DMS 273 (cell line): ENCODE measurements at regions not wholly inside any gene's neighbourhood (a gene's known extent, or its start where the extent isn't known, plus 50 kb on each side); places are given as distances from the start of the nearest gene placed in this dataset.
"Not testable (repeated sequence)": the region's sequence is repeated elsewhere in the genome, so short reads cannot be mapped to it uniquely, and the experiment has no call there.

Source experiments
- DNase-seq: peaks from one replicate; lab custom pipeline; 2025; ENCODE audit not compliant: unreplicated experiment; lab: John Stamatoyannopoulos, UW

GRCh38 chr9:124084087-124084486, 72.5 kb downstream of the LHX2 start:
- no peak for DNase-seq

DNA sequence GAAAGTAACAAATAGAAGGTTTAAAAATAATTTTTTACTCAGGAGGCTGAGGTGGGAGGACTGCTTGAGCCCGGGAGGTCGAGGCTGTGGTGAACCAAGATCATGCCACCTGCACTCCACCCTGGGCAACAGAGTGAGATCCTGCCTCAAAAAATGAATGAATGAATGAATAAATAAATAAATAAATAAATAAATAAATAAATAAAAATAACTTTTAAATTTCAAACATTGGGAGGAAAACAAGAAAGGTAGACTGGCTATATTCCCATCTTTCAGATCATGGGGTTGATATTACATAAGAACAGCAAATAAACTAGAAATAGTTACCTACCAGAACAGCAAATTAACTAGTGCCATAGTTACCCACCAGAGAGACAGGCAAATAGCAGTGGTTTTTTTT, 75.7 kb downstream of the LHX2 start:
- DNase-seq: no peak

- peak; percentile 86 for DNase-seq
Observed at GRCh38 chr9:124088476-124088837, 76.9 kb downstream of the LHX2 start.

- DNase-seq: peak; percentile 58
Observed at GRCh38 chr9:124089631-124090488, 78.3 kb downstream of the LHX2 start.

DNA sequence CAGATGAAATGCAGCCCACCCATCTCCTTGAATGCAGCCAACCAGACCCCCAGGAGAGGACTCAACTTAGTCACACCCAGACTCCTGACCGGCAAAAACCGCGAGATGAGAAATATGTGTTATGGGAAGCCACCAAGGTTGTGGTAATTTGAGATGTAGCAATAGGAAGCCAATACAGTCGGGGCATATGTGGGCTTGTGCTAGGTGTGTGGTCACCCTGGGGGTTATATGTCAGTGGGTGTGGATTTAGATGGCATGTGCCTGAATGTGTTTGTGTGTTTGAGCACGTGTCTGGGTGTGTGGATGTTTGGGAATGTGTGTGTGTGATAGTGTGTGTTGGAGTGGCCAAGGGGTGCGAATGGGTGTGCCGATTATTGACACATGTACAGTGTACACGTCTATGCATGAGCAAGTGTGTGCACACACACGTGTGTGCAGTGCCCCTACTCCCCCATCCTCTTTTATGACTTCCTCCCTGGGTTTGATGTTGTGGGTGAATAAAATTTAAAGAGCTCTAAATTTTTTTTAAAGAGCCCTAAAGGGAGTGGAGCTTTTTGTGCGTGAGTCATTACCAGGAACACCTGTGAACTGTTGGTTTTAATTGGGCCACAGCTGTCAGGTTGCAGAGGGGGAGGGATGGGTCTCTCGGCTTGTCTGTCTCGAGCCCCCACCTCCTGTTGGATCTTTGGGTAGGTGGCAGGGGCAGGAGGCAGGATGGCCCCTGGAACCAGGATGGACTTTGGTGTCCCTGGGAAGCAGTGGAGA, 86.8 kb downstream of the LHX2 start:
- DNase-seq: peak; percentile 54

- no peak for DNase-seq
Observed at GRCh38 chr9:124099860-124100259, 88.3 kb downstream of the LHX2 start.

DNA sequence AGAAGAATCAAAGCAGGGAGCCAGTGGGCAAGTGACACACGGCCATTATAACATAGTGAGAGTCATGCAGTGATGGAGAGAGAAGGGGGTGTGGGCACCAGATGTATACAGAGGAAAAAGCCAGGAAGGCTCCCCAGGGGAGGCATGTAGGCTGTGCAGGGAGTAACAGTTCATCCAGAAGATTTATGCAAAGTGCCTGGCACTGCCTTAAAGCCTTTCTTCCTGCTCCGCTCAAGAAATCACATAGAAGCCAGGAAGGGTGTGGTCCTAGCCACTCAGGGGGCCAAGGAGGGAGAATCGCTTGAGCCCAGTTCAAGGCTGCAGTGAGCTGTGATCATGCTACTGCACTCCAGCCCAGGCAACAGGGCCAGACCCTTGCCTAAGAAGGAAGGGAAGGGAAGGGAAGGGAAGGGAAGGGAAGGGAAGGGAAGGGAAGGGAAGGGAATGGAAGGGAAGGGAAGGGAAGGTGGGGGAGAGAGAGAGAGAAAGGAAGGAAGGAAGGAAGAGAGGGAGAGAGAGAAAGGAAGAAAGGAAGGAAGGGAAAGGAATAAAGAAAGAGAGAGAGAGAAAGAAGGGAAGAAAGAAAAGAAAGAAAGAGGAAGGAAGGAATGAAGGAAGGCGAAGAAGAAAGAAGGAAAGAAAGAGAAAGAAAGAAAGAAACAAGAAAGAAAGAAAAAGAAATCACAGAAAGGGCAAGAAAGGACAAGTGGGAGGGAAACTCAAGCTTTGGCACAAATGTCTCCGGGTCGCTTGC, 89.8 kb downstream of the LHX2 start:
- DNase-seq: no peak

- no peak for DNase-seq
Observed at GRCh38 chr9:124101969-124102345, 90.4 kb downstream of the LHX2 start.

DNA sequence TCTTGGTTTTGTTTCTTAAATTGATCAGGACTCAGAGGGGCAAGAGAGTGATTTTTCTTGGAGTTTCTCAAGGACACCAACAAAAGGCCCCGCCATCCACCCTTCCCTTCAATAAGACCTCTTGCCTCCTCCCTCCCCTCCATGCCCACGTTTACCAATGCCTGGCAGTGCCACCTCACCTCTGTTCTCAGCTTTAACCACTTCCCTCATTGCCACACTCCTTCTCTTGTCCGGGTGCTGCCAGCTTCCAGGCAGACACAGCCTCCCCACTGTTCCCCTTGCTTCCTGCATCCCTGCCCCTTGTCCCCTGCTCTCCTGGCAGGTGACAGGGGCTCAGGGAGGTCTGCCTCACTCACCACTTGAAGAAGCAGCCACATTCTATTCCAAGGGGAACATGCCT, 90.8 kb downstream of the LHX2 start:
- DNase-seq: no peak

- no peak for DNase-seq
Observed at GRCh38 chr9:124105266-124105665, 93.7 kb downstream of the LHX2 start.

GRCh38 chr9:124108216-124108615, 96.6 kb downstream of the LHX2 start:
- DNase-seq: peak; percentile 41

- DNase-seq: peak; percentile 53
Observed at GRCh38 chr9:124110307-124110915, 98.8 kb downstream of the LHX2 start.

GRCh38 chr9:124116683-124117363, 105.3 kb downstream of the LHX2 start:
- no peak for DNase-seq

DNA sequence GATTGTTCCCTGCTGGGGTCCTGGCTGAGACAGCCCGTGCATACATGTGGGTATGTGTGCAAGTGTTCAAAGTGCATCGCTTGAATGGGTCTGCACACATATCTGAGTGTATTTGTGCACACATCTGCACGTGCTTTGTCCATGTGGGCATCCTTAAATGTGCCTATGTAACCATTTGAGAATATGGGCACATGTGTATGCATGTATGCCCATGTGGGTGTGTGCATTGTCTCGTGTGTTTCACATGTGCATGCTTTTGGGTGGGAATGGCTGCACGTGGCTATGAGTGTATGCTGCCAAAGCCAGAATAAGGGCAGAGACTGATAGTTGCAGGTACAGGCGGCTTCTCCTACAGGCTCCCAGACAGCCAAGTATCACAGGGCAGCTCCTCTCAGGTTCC, 107.3 kb downstream of the LHX2 start:
- no peak for DNase-seq

DNA sequence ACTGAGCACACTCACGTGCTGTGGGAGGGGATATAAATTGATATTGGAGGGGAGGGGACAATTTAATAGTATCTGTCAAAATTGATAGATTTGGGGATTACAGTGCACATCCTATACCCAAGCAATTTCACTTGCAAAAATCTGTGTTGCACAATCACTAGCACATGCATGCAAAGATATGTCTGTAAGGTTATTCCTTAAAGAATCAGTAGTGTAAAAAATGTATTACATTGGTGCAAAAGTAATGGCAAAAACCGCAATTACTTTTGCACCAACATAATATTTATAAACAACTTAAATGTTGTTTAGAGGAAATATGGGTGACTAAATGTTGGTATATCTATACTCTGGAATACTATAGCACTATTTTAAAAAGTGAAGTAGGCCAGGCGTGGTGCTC, 108.7 kb downstream of the LHX2 start:
- no peak for DNase-seq

- no peak for DNase-seq
Observed at GRCh38 chr9:124121725-124122124, 110.2 kb downstream of the LHX2 start.

- no peak for DNase-seq
Observed at GRCh38 chr9:124122321-124122720, 110.8 kb downstream of the LHX2 start.

GRCh38 chr9:124122813-124123462, 111.4 kb downstream of the LHX2 start:
- peak; percentile 23 for DNase-seq

DNA sequence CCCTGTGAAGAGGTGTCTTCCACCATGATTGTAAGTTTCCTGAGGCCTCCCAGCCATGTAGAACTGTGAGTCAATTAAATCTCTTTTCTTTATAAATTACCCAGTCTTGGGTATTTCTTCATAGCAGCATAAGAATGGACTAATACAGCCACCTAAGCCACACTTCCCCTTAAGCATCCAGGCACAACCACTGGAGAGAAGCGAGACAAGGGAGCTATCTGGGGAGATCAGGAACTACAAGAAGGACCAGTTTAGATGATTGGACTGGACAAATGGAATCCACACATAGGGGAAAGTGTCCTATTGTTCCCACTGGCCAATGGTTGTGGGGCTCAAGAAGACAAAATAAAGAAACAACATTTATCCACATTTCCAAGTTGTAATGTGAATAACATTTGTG, 112.1 kb downstream of the LHX2 start:
- DNase-seq: not testable (repeated sequence)
